Vagina (tissue), 2 donors: ENCODE measurements at regions not wholly inside any gene's neighbourhood (a gene's known extent, or its start where the extent isn't known, plus 50 kb on each side); places are given as distances from the start of the nearest gene placed in this dataset.

ENCODE experiments used
- DNase-seq, 2 donors: peaks; one replicate each; pipeline ENCODE4 v3.0.0-alpha.2; 2017; ENCODE audit errors: extremely low spot score in 2 of 2
- H3K27ac ChIP-seq: fragments of 200-600 bp; sonication (generic); one replicate; pipeline ENCODE4 v1.5.1; 2019
- H3K27me3 ChIP-seq: fragments of 200-600 bp; sonication (generic); one replicate; pipeline ENCODE4 v1.5.1; 2019
- H3K36me3 ChIP-seq, 2 donors: fragments of 200-600 bp; sonication (generic); one replicate each; pipeline ENCODE4 v1.5.1; 2017 to 2019
- H3K4me1 ChIP-seq: fragments of 200-600 bp; sonication (generic); one replicate; pipeline ENCODE4 v1.5.1; 2019
- H3K4me3 ChIP-seq, 2 donors: fragments of 200-600 bp; sonication (generic); 1 replicate in 1 of 2; 2 replicates in 1 of 2; pipeline ENCODE4 v1.5.1; 2016 to 2019
- H3K9me3 ChIP-seq: fragments of 200-600 bp; sonication (generic); one replicate; pipeline ENCODE4 v1.5.1; 2019
- POLR2A ChIP-seq, 2 donors: fragments of 450-650 bp; IDR thresholded peaks; one replicate each; pipeline ENCODE4 v1.6.1; 2017; ENCODE audit warnings: antibody characterized with exemption in 2 of 2, mild to moderate bottlenecking in 2 of 2, moderate library complexity in 2 of 2
- POLR2AphosphoS5 ChIP-seq, 2 donors: sonication (generic); formaldehyde crosslinking; IDR thresholded peaks; one replicate each; pipeline ENCODE4 v1.9.0; 2017; ENCODE audit warnings: antibody characterized with exemption in 2 of 2, mild to moderate bottlenecking in 2 of 2, low read depth in 1 of 2; ENCODE audit not compliant: insufficient read depth in 1 of 2
- intact Hi-C: fragments of 100-400 bp; cut with DNase I; formaldehyde crosslinking; loops from one replicate; pipeline ENCODE4 v1.15.1; 2023
- TF ChIP-seq, protein P1 (sequence below), 3 experiments: fragments of 450-650 bp in 2 of 3; fragments of 200-600 bp in 1 of 3; sonication (generic) in 1 of 3; IDR thresholded peaks; one replicate each; pipeline ENCODE4 v1.5.1; 2017 to 2019; ENCODE audit warnings: antibody characterized with exemption in 3 of 3, mild to moderate bottlenecking in 2 of 3, moderate library complexity in 2 of 3

DNA sequence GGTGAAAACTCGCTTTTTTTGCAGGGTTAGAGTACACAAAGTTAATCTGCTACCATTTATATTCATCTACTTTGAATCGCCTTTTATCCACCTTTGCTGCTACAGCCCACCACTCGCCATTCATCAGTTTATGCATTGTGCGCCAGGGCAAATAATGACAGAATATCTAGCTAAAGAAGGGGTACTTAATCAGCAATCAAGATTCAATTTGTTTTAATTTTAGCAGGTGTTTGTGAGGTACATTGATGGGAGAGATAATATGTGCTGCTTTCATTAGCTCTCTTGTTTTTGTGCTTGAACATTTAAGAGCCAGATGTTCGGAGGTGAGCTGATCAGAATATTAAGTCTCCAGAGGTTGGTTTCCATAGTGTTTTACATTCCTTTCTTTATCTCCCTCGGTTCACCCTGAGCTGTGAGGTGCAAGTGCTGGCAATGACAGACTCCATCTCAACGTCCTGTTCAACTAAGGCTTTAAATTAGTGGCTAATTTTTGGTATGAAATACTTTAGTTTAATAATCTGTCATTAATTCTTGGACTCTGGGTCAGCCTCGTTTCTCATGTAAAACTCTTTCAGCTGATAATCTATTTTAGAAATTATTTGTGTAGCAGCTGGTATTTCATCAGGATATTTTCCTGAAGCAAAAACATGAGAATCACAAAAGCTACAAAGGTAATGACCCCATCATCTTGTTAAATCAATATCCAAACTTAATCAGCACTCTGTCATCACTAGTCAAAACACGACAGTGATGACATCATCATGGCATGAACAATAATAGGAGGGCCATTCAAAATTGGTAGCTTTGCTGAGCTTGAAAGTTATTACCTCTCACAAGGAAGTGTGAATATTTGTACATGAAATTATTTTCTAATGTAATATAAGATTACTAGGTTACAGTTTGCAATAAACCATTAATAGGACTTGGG lies 479.9 kb upstream of the FANCL start:
- TF ChIP-seq POLR2AphosphoS5 (IDR thresholded peaks at IDR 0.05; ENCODE audit: insufficient read depth in 1 of 2, low read depth in 1 of 2): no peak
- TF ChIP-seq POLR2A (IDR thresholded peaks at IDR 0.05): no peak
- TF ChIP-seq, protein P1, sequence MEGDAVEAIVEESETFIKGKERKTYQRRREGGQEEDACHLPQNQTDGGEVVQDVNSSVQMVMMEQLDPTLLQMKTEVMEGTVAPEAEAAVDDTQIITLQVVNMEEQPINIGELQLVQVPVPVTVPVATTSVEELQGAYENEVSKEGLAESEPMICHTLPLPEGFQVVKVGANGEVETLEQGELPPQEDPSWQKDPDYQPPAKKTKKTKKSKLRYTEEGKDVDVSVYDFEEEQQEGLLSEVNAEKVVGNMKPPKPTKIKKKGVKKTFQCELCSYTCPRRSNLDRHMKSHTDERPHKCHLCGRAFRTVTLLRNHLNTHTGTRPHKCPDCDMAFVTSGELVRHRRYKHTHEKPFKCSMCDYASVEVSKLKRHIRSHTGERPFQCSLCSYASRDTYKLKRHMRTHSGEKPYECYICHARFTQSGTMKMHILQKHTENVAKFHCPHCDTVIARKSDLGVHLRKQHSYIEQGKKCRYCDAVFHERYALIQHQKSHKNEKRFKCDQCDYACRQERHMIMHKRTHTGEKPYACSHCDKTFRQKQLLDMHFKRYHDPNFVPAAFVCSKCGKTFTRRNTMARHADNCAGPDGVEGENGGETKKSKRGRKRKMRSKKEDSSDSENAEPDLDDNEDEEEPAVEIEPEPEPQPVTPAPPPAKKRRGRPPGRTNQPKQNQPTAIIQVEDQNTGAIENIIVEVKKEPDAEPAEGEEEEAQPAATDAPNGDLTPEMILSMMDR (IDR thresholded peaks at IDR 0.05): no peak
- no peak for DNase-seq
- no peak overlapping the region for H3K4me3 ChIP-seq
- no peaks in the 10 kb centered on the region for H3K27me3 ChIP-seq
- H3K27ac ChIP-seq: no peak overlapping the region
- H3K9me3 ChIP-seq: no peaks in the 10 kb centered on the region
- H3K4me1 ChIP-seq: no peaks in the 10 kb centered on the region
- intact Hi-C loops: no loop called here
- H3K36me3 ChIP-seq: no peaks in the 10 kb centered on the region

DNA sequence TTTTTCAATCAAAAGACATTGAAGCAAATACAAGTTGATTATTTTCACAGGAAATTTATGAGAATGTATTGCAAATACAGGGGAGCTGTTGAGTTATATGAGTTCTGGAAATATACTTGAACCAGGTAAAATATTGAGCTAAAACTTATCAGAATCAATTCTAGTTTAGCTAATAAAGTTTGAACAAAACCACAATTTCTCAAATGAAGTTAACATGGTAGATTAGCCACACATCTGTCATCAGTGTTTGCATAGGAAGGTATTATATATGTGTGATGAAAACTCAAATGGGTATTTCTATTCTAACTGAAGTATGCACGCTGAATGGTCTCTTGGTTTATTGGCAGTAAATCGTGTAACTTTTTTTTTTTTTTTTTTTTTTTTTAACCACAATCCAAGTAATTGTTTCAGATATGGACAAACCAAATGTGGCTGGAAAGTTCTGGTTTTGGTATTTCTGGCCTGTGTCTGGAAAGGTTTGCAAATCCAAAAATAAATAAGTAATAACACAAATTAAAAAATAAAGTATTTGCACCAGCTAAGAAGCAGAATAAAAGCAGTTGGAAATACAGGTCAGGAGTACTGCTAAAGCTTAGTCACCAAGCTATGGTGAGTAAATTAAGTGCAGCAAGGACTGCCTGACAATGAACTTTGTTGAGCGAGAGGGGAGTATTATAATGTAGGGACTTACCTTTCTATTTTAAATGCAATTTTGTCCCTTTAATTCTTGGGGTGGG lies 479.1 kb upstream of the FANCL start:
- H3K4me3 ChIP-seq: no peak overlapping the region
- TF ChIP-seq POLR2A (IDR thresholded peaks at IDR 0.05): no peak
- TF ChIP-seq, protein P1 (IDR thresholded peaks at IDR 0.05): no peak
- TF ChIP-seq POLR2AphosphoS5 (IDR thresholded peaks at IDR 0.05; ENCODE audit: insufficient read depth in 1 of 2, low read depth in 1 of 2): no peak

GRCh38 chr2:58715344-58715743 lies 474.2 kb upstream of the FANCL start:
- no peak overlapping the region for H3K4me3 ChIP-seq
- intact Hi-C loops: no loop called here
- H3K4me1 ChIP-seq: no peaks in the 10 kb centered on the region
- no peaks in the 10 kb centered on the region for H3K36me3 ChIP-seq
- H3K27me3 ChIP-seq: no peaks in the 10 kb centered on the region
- DNase-seq: no peak
- H3K9me3 ChIP-seq: no peaks in the 10 kb centered on the region
- TF ChIP-seq POLR2AphosphoS5 (IDR thresholded peaks at IDR 0.05; ENCODE audit: insufficient read depth in 1 of 2, low read depth in 1 of 2) (no peak), POLR2A (IDR thresholded peaks at IDR 0.05) (no peak)
- TF ChIP-seq, protein P1 (IDR thresholded peaks at IDR 0.05): no peak
- H3K27ac ChIP-seq: no peak overlapping the region

More for the DNA sequence above, 479.1 kb upstream of the FANCL start:
- no peak overlapping the region for H3K27ac ChIP-seq
- no peaks in the 10 kb centered on the region for H3K27me3 ChIP-seq
- no peaks in the 10 kb centered on the region for H3K9me3 ChIP-seq
- intact Hi-C loops: no loop called here
- DNase-seq: no peak
- H3K36me3 ChIP-seq: no peaks in the 10 kb centered on the region
- no peaks in the 10 kb centered on the region for H3K4me1 ChIP-seq

DNA sequence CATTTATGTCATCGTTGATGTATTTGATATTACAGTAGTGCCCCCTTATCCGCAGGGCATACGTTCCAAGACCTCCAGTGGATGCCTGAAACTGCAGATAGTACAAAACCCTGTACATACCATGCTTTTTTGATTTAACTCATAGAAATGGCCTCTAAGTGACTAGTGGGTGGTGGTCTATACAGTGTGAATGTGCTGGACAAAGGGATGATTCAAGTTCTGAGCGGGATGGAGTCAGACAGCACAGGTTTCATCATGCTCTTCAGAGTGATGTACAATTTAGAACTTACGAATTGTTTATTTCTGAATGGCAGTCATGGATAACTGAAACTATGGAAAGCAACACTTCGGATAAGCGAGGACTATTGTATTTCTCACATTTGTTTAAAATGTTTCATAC lies 473.1 kb upstream of the FANCL start:
- Histone ChIP-seq H3K27me3 (no peaks in the 10 kb centered on the region), H3K9me3 (no peaks in the 10 kb centered on the region), H3K36me3 (no peaks in the 10 kb centered on the region), H3K4me3 (no peak overlapping the region), H3K4me1 (no peaks in the 10 kb centered on the region), H3K27ac (no peak overlapping the region)
- TF ChIP-seq POLR2AphosphoS5 (IDR thresholded peaks at IDR 0.05; ENCODE audit: insufficient read depth in 1 of 2, low read depth in 1 of 2): no peak
- no peak for TF ChIP-seq POLR2A (IDR thresholded peaks at IDR 0.05)
- TF ChIP-seq, protein P1 (IDR thresholded peaks at IDR 0.05): no peak
- no peak for DNase-seq
- intact Hi-C loops: no loop called here
